ENCODE measurements at regions not wholly inside any gene's neighbourhood (a gene's known extent, or its start where the extent isn't known, plus 50 kb on each side); places are given as distances from the start of the nearest gene placed in this dataset.

DNA sequence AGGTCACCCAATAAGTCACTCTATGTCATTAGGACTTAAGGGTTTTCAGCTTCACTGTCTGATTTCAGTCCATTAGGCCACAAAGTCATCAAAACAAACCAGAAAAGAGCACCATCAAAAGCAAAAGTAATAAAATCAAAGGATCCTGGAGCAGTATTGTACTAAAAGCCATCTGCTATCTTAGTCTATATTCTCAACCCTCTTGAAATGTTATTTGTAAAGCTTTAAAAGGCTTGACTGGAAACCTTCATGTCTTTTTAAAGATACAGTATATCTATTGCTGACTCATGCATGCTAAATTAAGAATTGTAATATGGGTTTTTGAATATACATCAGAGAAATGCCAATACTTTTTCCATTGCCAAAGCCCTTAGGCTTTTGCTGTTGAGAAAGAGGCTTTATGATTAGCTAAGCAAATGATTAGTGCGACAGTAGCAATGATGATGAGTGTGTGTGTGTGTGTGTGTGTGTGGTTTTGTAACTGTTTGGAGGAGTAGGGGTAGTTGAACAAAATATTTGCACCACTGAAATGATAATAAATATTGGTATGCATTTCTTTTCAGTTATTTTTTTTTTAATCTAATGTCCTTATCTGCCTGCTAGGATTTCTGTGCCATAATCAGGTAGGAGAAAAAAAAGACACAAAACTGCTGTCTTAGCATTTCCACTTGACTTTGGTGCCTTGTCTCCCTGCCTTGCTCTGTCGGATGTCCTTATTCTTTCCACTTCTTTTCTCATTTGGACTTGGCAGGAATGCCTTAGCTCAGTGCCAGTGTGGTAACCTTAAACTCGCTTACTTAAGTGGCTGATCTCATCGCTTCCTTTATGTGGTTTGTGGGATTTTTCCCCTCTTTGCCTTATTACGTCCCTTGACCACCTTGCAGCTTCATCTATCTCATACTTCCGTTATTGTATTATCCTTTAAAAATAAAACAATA, 119.7 kb downstream of the PCDH7 start:
- intact Hi-C loops (cut with micrococcal nuclease; ENCODE audit: unreplicated experiment): loop anchor here (10.0 kb wide), 2 partner anchors 115 kb away; partner anchors contain the start of gene PCDH7
- Histone ChIP-seq H3K4me3 (ENCODE audit: low read depth, low read length, poor library complexity, severe bottlenecking) (no peak overlapping the region), H3K27ac (ENCODE audit: low read depth, low read length, poor library complexity, severe bottlenecking) (peak overlapping the region; percentile 44), H3K4me1 (ENCODE audit: insufficient read depth, low read length, poor library complexity, severe bottlenecking) (peaks cover 77% of the 10 kb centered on the region), H3K36me3 (ENCODE audit: insufficient read depth, low read length, poor library complexity, severe bottlenecking) (no peaks in the 10 kb centered on the region), H3K9me3 (ENCODE audit: low read depth, low read length, poor library complexity, severe bottlenecking) (no peaks in the 10 kb centered on the region), H3K27me3 (replicated peaks; ENCODE audit: insufficient read depth, low read depth, low read length, poor library complexity) (no peaks in the 10 kb centered on the region)
- POLR2A ChIA-PET (ENCODE audit: low non-redundant PET): interaction anchor here (0.8 kb wide), 1 partner anchor 1186 kb away, joined by 8 read pairs; no protein-coding TSS in a partner anchor
- CTCF ChIA-PET: no interaction called here
- TF ChIP-seq, protein P1, sequence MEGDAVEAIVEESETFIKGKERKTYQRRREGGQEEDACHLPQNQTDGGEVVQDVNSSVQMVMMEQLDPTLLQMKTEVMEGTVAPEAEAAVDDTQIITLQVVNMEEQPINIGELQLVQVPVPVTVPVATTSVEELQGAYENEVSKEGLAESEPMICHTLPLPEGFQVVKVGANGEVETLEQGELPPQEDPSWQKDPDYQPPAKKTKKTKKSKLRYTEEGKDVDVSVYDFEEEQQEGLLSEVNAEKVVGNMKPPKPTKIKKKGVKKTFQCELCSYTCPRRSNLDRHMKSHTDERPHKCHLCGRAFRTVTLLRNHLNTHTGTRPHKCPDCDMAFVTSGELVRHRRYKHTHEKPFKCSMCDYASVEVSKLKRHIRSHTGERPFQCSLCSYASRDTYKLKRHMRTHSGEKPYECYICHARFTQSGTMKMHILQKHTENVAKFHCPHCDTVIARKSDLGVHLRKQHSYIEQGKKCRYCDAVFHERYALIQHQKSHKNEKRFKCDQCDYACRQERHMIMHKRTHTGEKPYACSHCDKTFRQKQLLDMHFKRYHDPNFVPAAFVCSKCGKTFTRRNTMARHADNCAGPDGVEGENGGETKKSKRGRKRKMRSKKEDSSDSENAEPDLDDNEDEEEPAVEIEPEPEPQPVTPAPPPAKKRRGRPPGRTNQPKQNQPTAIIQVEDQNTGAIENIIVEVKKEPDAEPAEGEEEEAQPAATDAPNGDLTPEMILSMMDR (conservative IDR thresholded peaks at IDR 0.05; ENCODE audit: low read depth, low read length): no peak
- TF ChIP-seq EZH2 (IDR thresholded peaks at IDR 0.05; ENCODE audit: borderline replicate concordance, low read depth, low read length, poor library complexity, severe bottlenecking): no peak
- peak; percentile 83 for DNase-seq (ENCODE audit: low spot score)
- no TSS peak for BruUV-seq (replicated peaks)

DNA sequence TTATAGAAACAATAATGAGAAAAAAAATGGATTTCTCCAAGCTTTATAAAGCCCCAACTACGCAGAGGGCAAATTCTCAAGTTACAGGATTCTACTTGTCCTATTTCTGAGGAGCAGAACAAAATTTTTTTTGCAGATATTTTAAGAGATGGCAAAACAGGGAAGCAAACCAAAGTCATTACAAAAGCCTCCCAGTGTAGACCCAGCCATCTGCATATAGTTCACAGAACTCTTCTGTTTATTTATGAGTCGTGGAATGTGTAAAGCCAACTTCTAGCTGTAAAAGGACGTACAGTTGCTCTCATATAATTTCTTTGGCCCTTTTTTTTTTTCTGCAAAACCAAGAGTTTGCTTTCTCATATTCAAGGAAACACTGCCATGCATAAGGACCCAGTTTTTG, 120.4 kb downstream of the PCDH7 start:
- no TSS peak for BruUV-seq (replicated peaks)
- ChIA-PET POLR2A (ENCODE audit: low non-redundant PET) (interaction anchor here (0.8 kb wide), 1 partner anchor 1185 kb away, joined by 8 read pairs; no protein-coding TSS in a partner anchor), CTCF (no interaction called here)
- intact Hi-C loops (cut with micrococcal nuclease; ENCODE audit: unreplicated experiment): no loop called here
- TF ChIP-seq, protein P1 (conservative IDR thresholded peaks at IDR 0.05; ENCODE audit: low read depth, low read length): no peak
- no peak for TF ChIP-seq EZH2 (IDR thresholded peaks at IDR 0.05; ENCODE audit: borderline replicate concordance, low read depth, low read length, poor library complexity, severe bottlenecking)
- H3K9me3 ChIP-seq (ENCODE audit: low read depth, low read length, poor library complexity, severe bottlenecking): no peaks in the 10 kb centered on the region
- H3K4me3 ChIP-seq (ENCODE audit: low read depth, low read length, poor library complexity, severe bottlenecking): no peak overlapping the region
- H3K27me3 ChIP-seq (replicated peaks; ENCODE audit: insufficient read depth, low read depth, low read length, poor library complexity): no peaks in the 10 kb centered on the region
- peak; percentile 43 for DNase-seq (ENCODE audit: low spot score)
- H3K27ac ChIP-seq (ENCODE audit: low read depth, low read length, poor library complexity, severe bottlenecking): peak overlapping the region; percentile 9
- H3K4me1 ChIP-seq (ENCODE audit: insufficient read depth, low read length, poor library complexity, severe bottlenecking): peaks cover 72% of the 10 kb centered on the region
- H3K36me3 ChIP-seq (ENCODE audit: insufficient read depth, low read length, poor library complexity, severe bottlenecking): no peaks in the 10 kb centered on the region

DNA sequence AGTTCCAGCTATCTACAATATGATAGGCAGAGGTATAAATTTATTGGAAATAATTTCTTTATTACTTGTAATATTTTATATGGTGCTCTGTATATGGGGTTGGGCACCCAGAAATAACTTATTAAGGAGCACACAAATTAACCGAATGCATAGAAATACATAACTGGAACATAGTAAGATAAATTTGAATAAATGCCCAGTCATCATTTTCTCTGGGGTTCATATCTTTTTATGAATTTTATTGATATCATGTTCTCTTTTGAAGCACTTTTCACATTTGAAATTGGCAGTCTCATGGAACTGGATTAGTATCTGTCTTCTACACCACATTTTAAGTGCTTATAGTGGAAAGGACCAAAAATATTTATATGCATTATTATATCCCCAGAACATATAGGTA, 122.0 kb downstream of the PCDH7 start:
- peaks cover 56% of the 10 kb centered on the region for H3K4me1 ChIP-seq (ENCODE audit: insufficient read depth, low read length, poor library complexity, severe bottlenecking)
- TF ChIP-seq, protein P1 (conservative IDR thresholded peaks at IDR 0.05; ENCODE audit: low read depth, low read length): no peak
- no peak for TF ChIP-seq EZH2 (IDR thresholded peaks at IDR 0.05; ENCODE audit: borderline replicate concordance, low read depth, low read length, poor library complexity, severe bottlenecking)
- ChIA-PET POLR2A (ENCODE audit: low non-redundant PET) (no interaction called here), CTCF (no interaction called here)
- DNase-seq (ENCODE audit: low spot score): no peak
- H3K36me3 ChIP-seq (ENCODE audit: insufficient read depth, low read length, poor library complexity, severe bottlenecking): peaks cover 3% of the 10 kb centered on the region
- BruUV-seq (replicated peaks): no TSS peak
- intact Hi-C loops (cut with micrococcal nuclease; ENCODE audit: unreplicated experiment): no loop called here
- no peaks in the 10 kb centered on the region for H3K27me3 ChIP-seq (replicated peaks; ENCODE audit: insufficient read depth, low read depth, low read length, poor library complexity)
- no peaks in the 10 kb centered on the region for H3K9me3 ChIP-seq (ENCODE audit: low read depth, low read length, poor library complexity, severe bottlenecking)
- no peak overlapping the region for H3K4me3 ChIP-seq (ENCODE audit: low read depth, low read length, poor library complexity, severe bottlenecking)
- H3K27ac ChIP-seq (ENCODE audit: low read depth, low read length, poor library complexity, severe bottlenecking): no peak overlapping the region
